Endothelial cell of umbilical vein (primary cell): ENCODE measurements at regions not wholly inside any gene's neighbourhood (a gene's known extent, or its start where the extent isn't known, plus 50 kb on each side); places are given as distances from the start of the nearest gene placed in this dataset.

Source experiments
- CTCF ChIP-seq, 2 donors: IDR thresholded peaks; 1 replicate in 1 of 2; 2 replicates in 1 of 2; pipeline ENCODE4 v1.5.1; 2011; ENCODE audit warnings: low read length in 2 of 2, mild to moderate bottlenecking in 2 of 2, moderate library complexity in 2 of 2, control low read depth in 1 of 2, inconsistent platforms in 1 of 2, low read depth in 1 of 2; ENCODE audit not compliant: insufficient read depth in 1 of 2; ENCODE audit errors: extremely low read depth in 1 of 2
- EZH2 ChIP-seq: IDR thresholded peaks from 2 replicates; pipeline ENCODE4 v1.6.1; 2012; ENCODE audit warnings: borderline replicate concordance, low read depth, mild to moderate bottlenecking, moderate library complexity, low read length, inconsistent platforms; ENCODE audit not compliant: severe bottlenecking
- FOS ChIP-seq: IDR thresholded peaks from 2 replicates; pipeline ENCODE4 v1.6.1; 2011; ENCODE audit warnings: mild to moderate bottlenecking, low read length, moderate library complexity, borderline replicate concordance; ENCODE audit not compliant: insufficient read depth
- JUN ChIP-seq: IDR thresholded peaks from 2 replicates; pipeline ENCODE4 v1.6.1; 2011; ENCODE audit warnings: borderline replicate concordance, low read depth; ENCODE audit not compliant: insufficient read length, insufficient read depth
- MYC ChIP-seq: IDR thresholded peaks from one replicate; pipeline ENCODE4 v1.6.1; 2011; ENCODE audit warnings: mild to moderate bottlenecking, low read depth, low read length
- POLR2A ChIP-seq: IDR thresholded peaks from 2 replicates; pipeline ENCODE4 v1.6.1; 2012; ENCODE audit warnings: low read depth, mild to moderate bottlenecking, control low read depth, low read length
- POLR2AphosphoS5 ChIP-seq: IDR thresholded peaks from 2 replicates; pipeline ENCODE4 v1.6.1; 2012; ENCODE audit warnings: low read depth, mild to moderate bottlenecking, control low read depth, low read length, moderate library complexity; ENCODE audit not compliant: insufficient read depth

GRCh38 chr9:115262477-115262876, 144.5 kb upstream of the TNC start:
- TF ChIP-seq EZH2 (no peak), POLR2AphosphoS5 (no peak), CTCF (IDR thresholded peaks at IDR 0.05; ENCODE audit: extremely low read depth in 1 of 2, insufficient read depth in 1 of 2, low read depth in 1 of 2, low read length in 2 of 2) (no peak), POLR2A (no peak), MYC (no peak), FOS (no peak), JUN (no peak)
